Hepatocyte (in vitro differentiated cells): ENCODE measurements at regions not wholly inside any gene's neighbourhood (a gene's known extent, or its start where the extent isn't known, plus 50 kb on each side); places are given as distances from the start of the nearest gene placed in this dataset.

Experiments used
- DNase-seq: peaks from one replicate; pipeline ENCODE4 v3.0.0-alpha.2; 2016; ENCODE audit warnings: low spot score
- H2AFZ ChIP-seq: fragments of 200-600 bp; sonication (generic); 2 replicates; pipeline ENCODE4 v1.6.0; 2016; ENCODE audit warnings: antibody characterized with exemption, mild to moderate bottlenecking
- H3K27ac ChIP-seq: fragments of 200-600 bp; sonication (generic); 2 replicates; pipeline ENCODE4 v1.5.1; 2016; ENCODE audit warnings: mild to moderate bottlenecking
- H3K27me3 ChIP-seq: fragments of 200-600 bp; sonication (generic); 2 replicates; pipeline ENCODE4 v1.6.1; 2016
- H3K36me3 ChIP-seq: fragments of 200-600 bp; sonication (generic); replicated peaks from 2 replicates; pipeline ENCODE4 v1.5.1; 2016; ENCODE audit warnings: low read depth; ENCODE audit not compliant: insufficient read depth
- H3K4me1 ChIP-seq: fragments of 200-600 bp; sonication (generic); 2 replicates; pipeline ENCODE4 v1.5.1; 2016; ENCODE audit warnings: mild to moderate bottlenecking, moderate library complexity; ENCODE audit not compliant: insufficient read depth
- H3K4me2 ChIP-seq: fragments of 200-600 bp; sonication (generic); 2 replicates; pipeline ENCODE4 v1.6.0; 2016
- H3K4me3 ChIP-seq: fragments of 200-600 bp; sonication (generic); 2 replicates; pipeline ENCODE4 v1.5.1; 2016; ENCODE audit warnings: mild to moderate bottlenecking
- H3K79me2 ChIP-seq: fragments of 200-600 bp; sonication (generic); 2 replicates; pipeline ENCODE4 v1.6.0; 2017; ENCODE audit warnings: mild to moderate bottlenecking
- H3K9me2 ChIP-seq: fragments of 200-600 bp; sonication (generic); replicated peaks from 2 replicates; pipeline ENCODE4 v1.6.0; 2017; ENCODE audit warnings: mild to moderate bottlenecking; ENCODE audit not compliant: insufficient read depth
- H3K9me3 ChIP-seq: fragments of 200-600 bp; sonication (generic); 2 replicates; pipeline ENCODE4 v1.5.1; 2016; ENCODE audit warnings: low read depth, mild to moderate bottlenecking
- H4K20me1 ChIP-seq: fragments of 200-600 bp; sonication (generic); 2 replicates; pipeline ENCODE4 v1.6.0; 2016; ENCODE audit warnings: mild to moderate bottlenecking; ENCODE audit not compliant: insufficient read depth, poor library complexity, severe bottlenecking
- EZH2 ChIP-seq: fragments of 200-600 bp; sonication (generic); IDR thresholded peaks from 2 replicates; pipeline ENCODE4 v1.6.1; 2016; ENCODE audit warnings: antibody characterized with exemption, mild to moderate bottlenecking, borderline replicate concordance
- EZH2phosphoT487 ChIP-seq: fragments of 200-600 bp; sonication (generic); IDR thresholded peaks from one replicate; pipeline ENCODE4 v1.6.1; 2018; ENCODE audit warnings: antibody characterized with exemption, mild to moderate bottlenecking, low read depth, moderate library complexity; ENCODE audit not compliant: unreplicated experiment, severe bottlenecking
- WGBS: methylation state at CpG from one replicate; pipeline ENCODE4 v1.1.6; 2016; ENCODE audit warnings: low lambda C conversion rate; ENCODE audit errors: missing lambda C conversion rate; 5-methylcytosine and 5-hydroxymethylcytosine counted together
- TF ChIP-seq, protein P1 (sequence below): fragments of 200-600 bp; sonication (generic); IDR thresholded peaks from 2 replicates; pipeline ENCODE4 v1.5.1; 2016; ENCODE audit warnings: antibody characterized with exemption, mild to moderate bottlenecking; ENCODE audit not compliant: poor library complexity

DNA sequence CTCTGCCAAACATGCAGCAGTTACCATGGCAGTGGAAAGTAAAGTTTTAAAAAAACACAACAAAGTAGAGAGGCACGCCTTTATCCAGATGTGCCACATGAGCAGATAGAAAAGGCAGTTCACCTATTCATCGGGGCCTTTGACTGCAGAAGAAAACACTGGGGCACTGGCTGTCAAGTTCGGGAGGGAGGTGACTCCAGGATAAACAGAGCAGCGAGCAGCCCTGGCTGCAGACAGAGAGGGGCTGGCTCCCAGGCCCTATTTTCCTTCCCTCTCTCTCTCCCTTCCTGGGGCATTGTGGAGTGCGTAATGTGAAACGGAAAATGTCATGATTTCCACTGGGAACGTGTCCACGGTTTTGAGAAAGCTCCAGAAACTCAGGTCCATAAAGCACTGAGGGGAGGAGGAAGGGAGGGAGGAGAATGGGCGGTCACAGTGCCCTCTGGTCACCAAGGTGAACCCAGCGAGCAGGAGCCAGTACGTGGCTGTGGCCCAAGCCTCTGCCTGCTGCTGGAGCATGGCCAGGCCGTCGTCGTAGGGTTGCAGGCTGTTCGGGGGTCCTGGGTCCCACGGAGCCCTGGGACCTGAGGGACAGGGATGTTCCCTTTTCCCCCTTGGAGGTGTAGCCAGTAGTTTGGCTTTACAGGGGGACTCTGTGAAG lies 114.7 kb upstream of the IRF2BP2 start:
- no peak for DNase-seq
- Histone ChIP-seq H3K36me3 (no peaks in the 10 kb centered on the region), H3K9me2 (no peaks in the 10 kb centered on the region), H2AFZ (no peak overlapping the region), H3K4me2 (peak overlapping the region; percentile 64), H3K4me1 (peaks cover 78% of the 10 kb centered on the region), H3K4me3 (no peak overlapping the region), H3K27me3 (no peaks in the 10 kb centered on the region), H3K79me2 (no peaks in the 10 kb centered on the region), H3K27ac (peak overlapping the region; percentile 96), H3K9me3 (no peaks in the 10 kb centered on the region), H4K20me1 (no peaks in the 10 kb centered on the region)
- WGBS: 15% methylated on average over 16 of the region's 16 CpGs
- TF ChIP-seq EZH2phosphoT487 (no peak), EZH2 (no peak)
- TF ChIP-seq, protein P1, sequence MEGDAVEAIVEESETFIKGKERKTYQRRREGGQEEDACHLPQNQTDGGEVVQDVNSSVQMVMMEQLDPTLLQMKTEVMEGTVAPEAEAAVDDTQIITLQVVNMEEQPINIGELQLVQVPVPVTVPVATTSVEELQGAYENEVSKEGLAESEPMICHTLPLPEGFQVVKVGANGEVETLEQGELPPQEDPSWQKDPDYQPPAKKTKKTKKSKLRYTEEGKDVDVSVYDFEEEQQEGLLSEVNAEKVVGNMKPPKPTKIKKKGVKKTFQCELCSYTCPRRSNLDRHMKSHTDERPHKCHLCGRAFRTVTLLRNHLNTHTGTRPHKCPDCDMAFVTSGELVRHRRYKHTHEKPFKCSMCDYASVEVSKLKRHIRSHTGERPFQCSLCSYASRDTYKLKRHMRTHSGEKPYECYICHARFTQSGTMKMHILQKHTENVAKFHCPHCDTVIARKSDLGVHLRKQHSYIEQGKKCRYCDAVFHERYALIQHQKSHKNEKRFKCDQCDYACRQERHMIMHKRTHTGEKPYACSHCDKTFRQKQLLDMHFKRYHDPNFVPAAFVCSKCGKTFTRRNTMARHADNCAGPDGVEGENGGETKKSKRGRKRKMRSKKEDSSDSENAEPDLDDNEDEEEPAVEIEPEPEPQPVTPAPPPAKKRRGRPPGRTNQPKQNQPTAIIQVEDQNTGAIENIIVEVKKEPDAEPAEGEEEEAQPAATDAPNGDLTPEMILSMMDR: no peak

DNA sequence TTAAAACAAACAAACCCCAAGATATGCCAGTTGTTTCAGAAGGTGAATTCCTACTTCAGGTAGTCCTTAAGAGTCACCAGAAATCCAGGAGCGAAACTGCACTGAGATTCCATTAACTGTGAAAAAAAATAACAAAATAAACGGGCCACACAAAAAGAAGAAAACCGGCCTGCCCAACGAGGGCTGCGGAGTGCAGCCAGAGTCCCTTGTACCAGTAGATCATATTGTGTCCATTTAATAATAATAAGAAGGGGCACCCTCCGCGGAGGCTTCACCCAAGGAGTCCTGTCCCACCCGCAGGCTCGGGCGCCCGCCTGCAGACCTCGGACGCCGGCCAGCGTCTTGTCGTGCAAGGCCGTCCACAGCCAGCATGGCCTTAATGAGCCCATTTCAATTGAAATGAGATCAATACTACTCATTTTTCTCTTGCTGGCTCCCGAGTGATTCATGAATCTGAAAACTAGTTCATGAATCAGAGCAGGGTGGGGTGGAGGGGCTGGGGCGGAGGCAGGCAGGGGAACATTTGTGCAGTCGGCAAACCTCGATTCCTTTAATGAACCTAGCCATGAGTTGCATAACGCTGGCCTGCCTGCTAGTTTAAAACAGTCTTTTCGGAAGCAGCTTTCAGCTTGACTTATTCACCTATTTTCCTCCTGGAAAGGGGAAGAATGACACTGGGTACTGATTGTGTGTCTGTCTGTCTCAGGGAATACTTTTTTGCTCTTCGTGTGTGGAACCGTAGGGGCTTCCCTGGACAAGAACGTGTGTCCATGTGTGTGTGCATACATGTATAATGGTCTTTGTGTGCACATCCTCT lies 113.1 kb upstream of the IRF2BP2 start:
- Histone ChIP-seq H2AFZ (no peak overlapping the region), H3K27ac (peak overlapping the region; percentile 96), H3K4me2 (peak overlapping the region; percentile 52), H3K4me1 (peaks cover 88% of the 10 kb centered on the region), H4K20me1 (no peaks in the 10 kb centered on the region), H3K4me3 (no peak overlapping the region), H3K36me3 (no peaks in the 10 kb centered on the region), H3K27me3 (no peaks in the 10 kb centered on the region), H3K9me3 (no peaks in the 10 kb centered on the region), H3K9me2 (no peaks in the 10 kb centered on the region), H3K79me2 (no peaks in the 10 kb centered on the region)
- no peak for TF ChIP-seq EZH2
- no peak for TF ChIP-seq EZH2phosphoT487
- TF ChIP-seq, protein P1: no peak
- DNase-seq: peak; percentile 81
- WGBS: 62% methylated on average over 26 of the region's 26 CpGs

DNA sequence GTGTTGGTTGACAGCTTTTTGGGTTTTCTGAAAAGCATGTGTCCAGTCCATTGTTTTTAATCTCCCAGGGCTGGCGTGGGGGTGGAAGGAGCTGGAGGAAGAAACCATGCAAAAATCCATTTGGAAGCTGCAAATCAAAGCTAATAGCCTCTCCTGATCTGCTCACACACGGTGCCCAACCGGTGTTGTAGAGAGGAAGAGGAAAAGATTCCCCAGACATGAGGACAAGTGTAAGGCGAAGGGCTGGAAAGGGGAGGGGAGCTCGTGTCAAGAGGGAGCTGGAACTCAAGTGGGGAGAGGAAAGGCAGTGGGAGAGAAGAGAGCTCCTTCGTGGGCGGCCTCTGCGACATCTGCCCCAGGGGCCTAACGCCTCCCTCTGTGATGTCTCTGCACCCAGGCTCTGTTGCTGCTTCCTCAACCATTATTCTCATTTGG lies 112.3 kb upstream of the IRF2BP2 start:
- Histone ChIP-seq H3K9me2 (no peaks in the 10 kb centered on the region), H3K36me3 (no peaks in the 10 kb centered on the region), H3K9me3 (no peaks in the 10 kb centered on the region), H3K27me3 (no peaks in the 10 kb centered on the region), H4K20me1 (no peaks in the 10 kb centered on the region), H3K4me1 (peaks cover 89% of the 10 kb centered on the region), H3K4me2 (peak overlapping the region; percentile 52), H3K79me2 (no peaks in the 10 kb centered on the region), H3K4me3 (no peak overlapping the region), H2AFZ (no peak overlapping the region), H3K27ac (peak overlapping the region; percentile 96)
- TF ChIP-seq EZH2phosphoT487 (no peak), EZH2 (no peak)
- TF ChIP-seq, protein P1: no peak
- 59% methylated on average over 9 of the region's 9 CpGs for whole genome bisulfite sequencing
- DNase-seq: no peak
